NCI-H2196 (cell line): ENCODE measurements at regions not wholly inside any gene's neighbourhood (a gene's known extent, or its start where the extent isn't known, plus 50 kb on each side); places are given as distances from the start of the nearest gene placed in this dataset.

Experiments used
- DNase-seq: peaks from one replicate; lab custom pipeline; 2025; ENCODE audit not compliant: unreplicated experiment; lab: John Stamatoyannopoulos, UW

GRCh38 chr16:22757202-22757601, 56.8 kb upstream of the HS3ST2 start:
- no peak for DNase-seq

DNA sequence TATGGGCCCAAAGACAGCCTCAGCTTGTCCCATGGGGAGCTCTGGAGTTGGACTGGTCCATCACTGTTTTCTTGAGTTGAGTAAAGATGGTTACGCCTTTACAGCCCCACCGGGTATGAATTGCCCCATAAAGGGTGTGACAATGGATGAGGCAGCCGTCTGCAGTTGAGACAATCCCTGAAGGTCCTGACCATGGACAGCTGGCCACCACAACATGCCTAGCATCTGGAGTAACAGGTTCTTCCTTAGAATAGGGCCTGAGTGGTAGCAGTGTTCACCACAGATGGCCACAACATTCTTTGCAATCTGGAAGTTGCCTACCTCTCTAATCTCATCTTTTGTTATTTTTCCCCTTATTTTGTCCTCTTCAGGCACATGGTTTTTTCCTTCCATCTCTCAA, 51.5 kb upstream of the HS3ST2 start:
- DNase-seq = no peak

DNA sequence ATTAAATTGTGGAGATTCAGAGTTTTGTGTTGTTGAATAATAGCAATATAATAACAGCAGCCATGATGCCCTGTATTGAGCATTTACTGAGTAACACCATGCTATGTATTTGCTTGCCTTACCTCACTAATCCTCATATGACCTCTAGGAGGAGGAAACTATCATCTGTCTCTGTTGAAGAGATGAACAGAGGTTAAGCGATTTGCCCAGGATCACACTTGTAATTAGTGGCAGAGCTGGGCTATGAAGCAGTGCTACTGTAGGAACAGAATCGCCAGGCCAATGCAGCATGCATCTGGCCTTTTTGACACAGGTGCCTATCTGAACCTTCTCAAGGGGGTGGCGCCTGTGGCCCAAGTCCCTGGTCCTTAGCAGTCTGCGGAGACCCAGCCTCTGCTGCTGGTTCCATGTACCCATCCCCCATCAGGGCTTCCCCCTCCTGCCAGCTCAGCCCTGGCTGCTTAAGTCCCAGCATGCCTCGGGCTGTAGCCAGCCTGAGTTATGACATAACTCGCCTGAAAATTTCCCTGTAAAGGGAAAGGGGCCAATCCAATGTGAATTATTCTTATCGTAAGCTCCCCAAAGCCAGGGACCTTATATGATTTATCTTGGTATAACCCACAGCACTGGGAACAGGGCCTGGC, 50.4 kb upstream of the HS3ST2 start:
- no peak for DNase-seq
